ENCODE measurements at regions not wholly inside any gene's neighbourhood (a gene's known extent, or its start where the extent isn't known, plus 50 kb on each side); places are given as distances from the start of the nearest gene placed in this dataset.

DNA sequence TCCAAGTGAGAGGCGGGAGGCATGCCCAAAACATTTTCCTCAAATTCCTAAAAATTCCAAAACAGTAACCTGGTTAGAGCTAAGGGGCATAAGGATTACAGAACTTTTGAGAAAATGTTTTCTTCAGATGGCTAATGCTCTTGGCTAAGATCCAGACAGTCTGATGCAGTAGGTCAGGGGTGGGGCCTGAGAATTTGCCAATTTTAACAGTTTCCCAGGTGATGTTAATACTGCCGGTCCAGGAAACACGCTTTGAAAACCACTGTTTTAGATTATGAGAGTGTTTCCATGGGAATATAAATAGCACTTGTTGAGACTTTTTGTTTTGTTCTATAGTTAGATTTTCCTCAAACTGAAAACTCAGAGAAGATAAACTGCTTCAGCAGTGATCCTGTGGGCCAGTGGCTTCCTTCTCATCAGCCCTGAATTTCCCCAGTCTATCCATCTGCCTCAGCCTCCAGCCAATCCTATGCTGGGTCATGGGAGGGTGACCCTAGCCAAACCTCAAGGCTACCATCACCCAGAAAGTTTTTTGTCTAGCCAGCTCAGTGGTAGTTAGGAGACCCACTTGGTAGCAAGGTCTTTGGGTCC lies 71.6 kb upstream of the ACP3 start:
- H3K4me1 ChIP-seq (ENCODE audit: insufficient read depth, low read length): peaks cover 6% of the 10 kb centered on the region; the same call in 1 of the 2 replicates
- H3K9me2 ChIP-seq (replicated peaks; ENCODE audit: low read length): no peaks in the 10 kb centered on the region
- H3K36me3 ChIP-seq (ENCODE audit: low read depth, low read length): no peaks in the 10 kb centered on the region
- peak; percentile 24 for DNase-seq
- no peak overlapping the region for H3K4me2 ChIP-seq (ENCODE audit: low read length)
- no peaks in the 10 kb centered on the region for H3K79me2 ChIP-seq (ENCODE audit: low read length)
- H3K4me3 ChIP-seq (ENCODE audit: low read length): no peak overlapping the region
- POLR2A ChIA-PET (ENCODE audit: unreplicated experiment): no interaction called here
- H3K9ac ChIP-seq (ENCODE audit: low read length): no peak overlapping the region
- H3K27me3 ChIP-seq (ENCODE audit: low read length): no peaks in the 10 kb centered on the region
- intact Hi-C loops (cut with micrococcal nuclease): loop anchor here (2.0 kb wide), 1 partner anchor 21 kb away; no protein-coding TSS in a partner anchor
- CTCF ChIA-PET: no interaction called here
- H3K9me3 ChIP-seq (ENCODE audit: low read length): no peaks in the 10 kb centered on the region
- H2AFZ ChIP-seq (ENCODE audit: low read length): no peak overlapping the region
- H3F3A ChIP-seq (ENCODE audit: low read length, unreplicated experiment): no peaks in the 10 kb centered on the region
- no peaks in the 10 kb centered on the region for H4K20me1 ChIP-seq (ENCODE audit: low read length)
- BruUV-seq (replicated peaks): no TSS peak
- TF ChIP-seq, protein P1, sequence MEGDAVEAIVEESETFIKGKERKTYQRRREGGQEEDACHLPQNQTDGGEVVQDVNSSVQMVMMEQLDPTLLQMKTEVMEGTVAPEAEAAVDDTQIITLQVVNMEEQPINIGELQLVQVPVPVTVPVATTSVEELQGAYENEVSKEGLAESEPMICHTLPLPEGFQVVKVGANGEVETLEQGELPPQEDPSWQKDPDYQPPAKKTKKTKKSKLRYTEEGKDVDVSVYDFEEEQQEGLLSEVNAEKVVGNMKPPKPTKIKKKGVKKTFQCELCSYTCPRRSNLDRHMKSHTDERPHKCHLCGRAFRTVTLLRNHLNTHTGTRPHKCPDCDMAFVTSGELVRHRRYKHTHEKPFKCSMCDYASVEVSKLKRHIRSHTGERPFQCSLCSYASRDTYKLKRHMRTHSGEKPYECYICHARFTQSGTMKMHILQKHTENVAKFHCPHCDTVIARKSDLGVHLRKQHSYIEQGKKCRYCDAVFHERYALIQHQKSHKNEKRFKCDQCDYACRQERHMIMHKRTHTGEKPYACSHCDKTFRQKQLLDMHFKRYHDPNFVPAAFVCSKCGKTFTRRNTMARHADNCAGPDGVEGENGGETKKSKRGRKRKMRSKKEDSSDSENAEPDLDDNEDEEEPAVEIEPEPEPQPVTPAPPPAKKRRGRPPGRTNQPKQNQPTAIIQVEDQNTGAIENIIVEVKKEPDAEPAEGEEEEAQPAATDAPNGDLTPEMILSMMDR (conservative IDR thresholded peaks at IDR 0.05; ENCODE audit: low read depth, low read length): no peak
- TF ChIP-seq EZH2 (IDR thresholded peaks at IDR 0.05; ENCODE audit: low read length, unreplicated experiment) (no peak), EZH2phosphoT487 (IDR thresholded peaks at IDR 0.05; ENCODE audit: borderline replicate concordance, low read length) (no peak)
- no peak overlapping the region for H3K27ac ChIP-seq (ENCODE audit: low read length)
- no peak; the same call in 1 of the 2 replicates for ATAC-seq

DNA sequence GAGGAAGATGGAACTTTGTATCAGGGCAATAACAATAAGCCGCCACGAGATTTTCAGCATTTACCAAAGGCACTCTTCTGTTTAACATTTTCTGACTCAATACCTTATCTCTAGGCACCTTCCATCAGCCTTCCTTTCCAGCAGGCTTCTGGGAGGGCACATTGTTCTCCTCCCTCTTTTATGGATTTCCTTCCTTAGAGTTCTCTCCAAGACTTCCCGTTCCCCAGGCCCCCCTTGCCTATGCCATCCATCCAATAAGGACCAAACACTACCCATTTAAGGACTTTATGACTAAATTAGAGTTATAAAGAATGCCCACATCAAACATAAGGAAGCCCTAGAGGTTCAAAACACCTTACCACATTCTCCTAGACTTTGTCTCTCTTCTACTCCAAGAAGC lies 71.0 kb upstream of the ACP3 start:
- ChIA-PET CTCF (no interaction called here), POLR2A (ENCODE audit: unreplicated experiment) (no interaction called here)
- H3K4me3 ChIP-seq (ENCODE audit: low read length): no peak overlapping the region
- DNase-seq (no peak), ATAC-seq (no peak)
- no peaks in the 10 kb centered on the region for H3K36me3 ChIP-seq (ENCODE audit: low read depth, low read length)
- no peak overlapping the region for H3K9ac ChIP-seq (ENCODE audit: low read length)
- intact Hi-C loops (cut with micrococcal nuclease): no loop called here
- TF ChIP-seq EZH2phosphoT487 (IDR thresholded peaks at IDR 0.05; ENCODE audit: borderline replicate concordance, low read length): no peak
- TF ChIP-seq, protein P1 (conservative IDR thresholded peaks at IDR 0.05; ENCODE audit: low read depth, low read length): no peak
- H3K9me2 ChIP-seq (replicated peaks; ENCODE audit: low read length): no peaks in the 10 kb centered on the region
- no peak overlapping the region for H3K4me2 ChIP-seq (ENCODE audit: low read length)
- no peaks in the 10 kb centered on the region for H3F3A ChIP-seq (ENCODE audit: low read length, unreplicated experiment)
- H2AFZ ChIP-seq (ENCODE audit: low read length): no peak overlapping the region
- peaks cover 6% of the 10 kb centered on the region; the same call in 1 of the 2 replicates for H3K4me1 ChIP-seq (ENCODE audit: insufficient read depth, low read length)
- no peaks in the 10 kb centered on the region for H3K9me3 ChIP-seq (ENCODE audit: low read length)
- no peak overlapping the region for H3K27ac ChIP-seq (ENCODE audit: low read length)
- H3K79me2 ChIP-seq (ENCODE audit: low read length): no peaks in the 10 kb centered on the region
- H4K20me1 ChIP-seq (ENCODE audit: low read length): no peaks in the 10 kb centered on the region
- BruUV-seq (replicated peaks): no TSS peak
- H3K27me3 ChIP-seq (ENCODE audit: low read length): no peaks in the 10 kb centered on the region

DNA sequence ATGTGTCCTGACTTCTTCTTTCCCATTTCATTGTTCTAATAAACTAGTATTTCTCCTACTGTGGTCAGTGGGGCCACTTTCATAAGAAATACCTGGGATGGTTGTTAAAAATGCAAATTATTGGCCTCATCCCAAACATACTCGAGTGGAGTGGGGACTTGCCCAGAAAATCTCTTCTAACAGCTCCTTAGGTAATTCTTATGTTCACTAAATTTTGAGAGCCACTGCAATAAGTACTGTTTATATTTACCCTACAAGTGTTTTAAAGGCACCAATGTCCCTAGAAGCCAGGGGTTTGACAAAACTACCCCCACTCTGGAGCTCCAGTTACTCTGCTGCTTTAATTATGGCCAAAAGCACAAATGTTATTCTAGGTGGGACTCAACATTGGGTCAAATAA lies 70.0 kb upstream of the ACP3 start:
- H3K9ac ChIP-seq (ENCODE audit: low read length): no peak overlapping the region
- intact Hi-C loops (cut with micrococcal nuclease): no loop called here
- no peaks in the 10 kb centered on the region for H3K27me3 ChIP-seq (ENCODE audit: low read length)
- H2AFZ ChIP-seq (ENCODE audit: low read length): no peak overlapping the region
- H3K36me3 ChIP-seq (ENCODE audit: low read depth, low read length): no peaks in the 10 kb centered on the region
- ChIA-PET POLR2A (ENCODE audit: unreplicated experiment) (no interaction called here), CTCF (no interaction called here)
- H3K9me3 ChIP-seq (ENCODE audit: low read length): no peaks in the 10 kb centered on the region
- no peak for DNase-seq
- no peak overlapping the region for H3K27ac ChIP-seq (ENCODE audit: low read length)
- TF ChIP-seq EZH2phosphoT487 (IDR thresholded peaks at IDR 0.05; ENCODE audit: borderline replicate concordance, low read length) (no peak), EZH2 (IDR thresholded peaks at IDR 0.05; ENCODE audit: low read length, unreplicated experiment) (no peak)
- TF ChIP-seq, protein P1 (conservative IDR thresholded peaks at IDR 0.05; ENCODE audit: low read depth, low read length): no peak
- H3K4me1 ChIP-seq (ENCODE audit: insufficient read depth, low read length): peaks cover 6% of the 10 kb centered on the region; the same call in 1 of the 2 replicates
- BruUV-seq (replicated peaks): no TSS peak
- H4K20me1 ChIP-seq (ENCODE audit: low read length): no peaks in the 10 kb centered on the region
- ATAC-seq: no peak
- H3K4me3 ChIP-seq (ENCODE audit: low read length): no peak overlapping the region
- no peaks in the 10 kb centered on the region for H3K9me2 ChIP-seq (replicated peaks; ENCODE audit: low read length)
- H3K79me2 ChIP-seq (ENCODE audit: low read length): no peaks in the 10 kb centered on the region
- H3F3A ChIP-seq (ENCODE audit: low read length, unreplicated experiment): no peaks in the 10 kb centered on the region
- no peak overlapping the region for H3K4me2 ChIP-seq (ENCODE audit: low read length)

Data from PC-3 (cell line).